Tibial artery (tissue), 4 donors: ENCODE measurements at regions not wholly inside any gene's neighbourhood (a gene's known extent, or its start where the extent isn't known, plus 50 kb on each side); places are given as distances from the start of the nearest gene placed in this dataset.

Experiments
- DNase-seq, 2 donors: peaks; one replicate each; pipeline ENCODE4 v3.0.0-alpha.2; 2019
- H3K27ac ChIP-seq, 2 donors: fragments of 200-600 bp; sonication (generic) in 1 of 2; 1 replicate in 1 of 2; 2 replicates in 1 of 2; pipeline ENCODE4 v1.5.1; 2018 to 2019; ENCODE audit warnings: mild to moderate bottlenecking in 1 of 2
- H3K27me3 ChIP-seq, 2 donors: fragments of 200-600 bp; sonication (generic) in 1 of 2; one replicate each; pipeline versions ENCODE4 v1.5.1 to v1.6.0; 2016 to 2019
- H3K36me3 ChIP-seq, 3 donors: fragments of 200-600 bp; sonication (generic) in 2 of 3; one replicate each; pipeline ENCODE4 v1.5.1; 2016 to 2019; ENCODE audit warnings: mild to moderate bottlenecking in 2 of 3
- H3K4me1 ChIP-seq, 4 donors: fragments of 200-600 bp; sonication (generic) in 2 of 4; 1 replicate in 3 of 4; 2 replicates in 1 of 4; pipeline ENCODE4 v1.5.1; 2016 to 2019
- H3K4me3 ChIP-seq, 2 donors: fragments of 200-600 bp; sonication (generic) in 1 of 2; 1 replicate in 1 of 2; 2 replicates in 1 of 2; pipeline ENCODE4 v1.5.1; 2018 to 2019; ENCODE audit warnings: mild to moderate bottlenecking in 2 of 2
- H3K9me3 ChIP-seq, 3 donors: fragments of 200-600 bp; sonication (generic) in 1 of 3; one replicate each; pipeline ENCODE4 v1.5.1; 2016 to 2019
- CTCF ChIP-seq, 2 experiments: fragments of 200-600 bp in 1 of 2; fragments of 450-650 bp in 1 of 2; IDR thresholded peaks; one replicate each; pipeline ENCODE4 v1.5.1; 2017 to 2019; ENCODE audit warnings: antibody characterized with exemption in 2 of 2, mild to moderate bottlenecking in 1 of 2, moderate library complexity in 1 of 2
- intact Hi-C: fragments of 100-400 bp; cut with DNase I; formaldehyde crosslinking; loops from one replicate; pipeline ENCODE4 v1.15.0; 2023; ENCODE audit warnings: low total_unique reads

- no peak overlapping the region for H3K4me3 ChIP-seq
- intact Hi-C loops: no loop called here
- no peaks in the 10 kb centered on the region for H3K36me3 ChIP-seq
- H3K27ac ChIP-seq: no peak overlapping the region
- TF ChIP-seq CTCF (IDR thresholded peaks at IDR 0.05): no peak
- H3K9me3 ChIP-seq: no peaks in the 10 kb centered on the region
- no peaks in the 10 kb centered on the region for H3K4me1 ChIP-seq
- H3K27me3 ChIP-seq: no peaks in the 10 kb centered on the region
- no peak for DNase-seq
Observed at GRCh38 chr21:23789864-23790263, 1817.4 kb downstream of the MRPL39 start.

- Histone ChIP-seq H3K9me3 (no peaks in the 10 kb centered on the region), H3K27ac (no peak overlapping the region), H3K4me1 (no peaks in the 10 kb centered on the region), H3K36me3 (no peaks in the 10 kb centered on the region), H3K4me3 (no peak overlapping the region), H3K27me3 (no peaks in the 10 kb centered on the region)
- DNase-seq: no peak
- TF ChIP-seq CTCF (IDR thresholded peaks at IDR 0.05): no peak
- intact Hi-C loops: no loop called here
Observed at GRCh38 chr21:23780326-23780725, 1827.0 kb downstream of the MRPL39 start.

GRCh38 chr21:23743821-23744220, 1863.5 kb downstream of the MRPL39 start:
- no peak for TF ChIP-seq CTCF (IDR thresholded peaks at IDR 0.05)
- Histone ChIP-seq H3K27ac (no peak overlapping the region), H3K27me3 (no peaks in the 10 kb centered on the region), H3K4me1 (no peaks in the 10 kb centered on the region), H3K4me3 (no peak overlapping the region), H3K9me3 (no peaks in the 10 kb centered on the region), H3K36me3 (no peaks in the 10 kb centered on the region)
- intact Hi-C loops: no loop called here
- no peak for DNase-seq

GRCh38 chr21:23740463-23740862, 1866.8 kb downstream of the MRPL39 start:
- no peak for TF ChIP-seq CTCF (IDR thresholded peaks at IDR 0.05)
- intact Hi-C loops: no loop called here
- no peak for DNase-seq
- Histone ChIP-seq H3K36me3 (no peaks in the 10 kb centered on the region), H3K27me3 (no peaks in the 10 kb centered on the region), H3K9me3 (no peaks in the 10 kb centered on the region), H3K27ac (no peak overlapping the region), H3K4me3 (no peak overlapping the region), H3K4me1 (no peaks in the 10 kb centered on the region)

GRCh38 chr21:23732776-23733175, 1874.5 kb downstream of the MRPL39 start:
- H3K27me3 ChIP-seq: no peaks in the 10 kb centered on the region
- no peaks in the 10 kb centered on the region for H3K36me3 ChIP-seq
- H3K9me3 ChIP-seq: no peaks in the 10 kb centered on the region
- H3K27ac ChIP-seq: no peak overlapping the region
- H3K4me3 ChIP-seq: no peak overlapping the region
- no peak for TF ChIP-seq CTCF (IDR thresholded peaks at IDR 0.05)
- intact Hi-C loops: no loop called here
- no peak for DNase-seq
- H3K4me1 ChIP-seq: no peaks in the 10 kb centered on the region

GRCh38 chr21:23729331-23729730, 1878.0 kb downstream of the MRPL39 start:
- TF ChIP-seq CTCF (IDR thresholded peaks at IDR 0.05): no peak
- no peaks in the 10 kb centered on the region for H3K4me1 ChIP-seq
- DNase-seq: no peak
- no peaks in the 10 kb centered on the region for H3K9me3 ChIP-seq
- H3K36me3 ChIP-seq: no peaks in the 10 kb centered on the region
- no peak overlapping the region for H3K27ac ChIP-seq
- H3K4me3 ChIP-seq: no peak overlapping the region
- intact Hi-C loops: no loop called here
- H3K27me3 ChIP-seq: no peaks in the 10 kb centered on the region
